ENCODE measurements at regions not wholly inside any gene's neighbourhood (a gene's known extent, or its start where the extent isn't known, plus 50 kb on each side); places are given as distances from the start of the nearest gene placed in this dataset.

GRCh38 chrX:38992441-38993096 lies 191.3 kb downstream of the MID1IP1 start:
- no peak for DNase-seq

- no peak for DNase-seq
These were observed 192.2 kb downstream of the MID1IP1 start for GRCh38 chrX:38993500-38993899.

GRCh38 chrX:38999099-38999498 lies 197.8 kb downstream of the MID1IP1 start:
- no peak for DNase-seq

GRCh38 chrX:38999967-39000745 lies 198.9 kb downstream of the MID1IP1 start:
- DNase-seq: no peak

- no peak for DNase-seq
These were observed 199.5 kb downstream of the MID1IP1 start for GRCh38 chrX:39000802-39001201.

GRCh38 chrX:39002466-39002865 lies 201.2 kb downstream of the MID1IP1 start:
- no peak for DNase-seq

GRCh38 chrX:39008549-39008948 lies 207.3 kb downstream of the MID1IP1 start:
- no peak for DNase-seq

- no peak for DNase-seq
These were observed 210.4 kb downstream of the MID1IP1 start for GRCh38 chrX:39011454-39012221.

GRCh38 chrX:39012621-39013111 lies 211.4 kb downstream of the MID1IP1 start:
- no peak for DNase-seq

- no peak for DNase-seq
These were observed 215.3 kb downstream of the MID1IP1 start for GRCh38 chrX:39016556-39016955.

GRCh38 chrX:39017077-39017476 lies 215.8 kb downstream of the MID1IP1 start:
- DNase-seq: no peak

- no peak for DNase-seq
These were observed 216.5 kb downstream of the MID1IP1 start for GRCh38 chrX:39017716-39018115.

- no peak for DNase-seq
These were observed 217.3 kb downstream of the MID1IP1 start for GRCh38 chrX:39018541-39018940.

- no peak for DNase-seq
These were observed 217.8 kb downstream of the MID1IP1 start for GRCh38 chrX:39019056-39019455.

GRCh38 chrX:39020051-39020669 lies 218.9 kb downstream of the MID1IP1 start:
- no peak for DNase-seq

- DNase-seq: no peak
These were observed 220.8 kb downstream of the MID1IP1 start for GRCh38 chrX:39022106-39022505.

- DNase-seq: no peak
These were observed 228.0 kb downstream of the MID1IP1 start for GRCh38 chrX:39029221-39029620.

GRCh38 chrX:39030636-39031035 lies 229.4 kb downstream of the MID1IP1 start:
- DNase-seq: no peak

- DNase-seq: no peak
These were observed 238.6 kb downstream of the MID1IP1 start for GRCh38 chrX:39039890-39040289.

- DNase-seq: no peak
These were observed 242.7 kb downstream of the MID1IP1 start for GRCh38 chrX:39043838-39044550.

- no peak for DNase-seq
These were observed 245.9 kb downstream of the MID1IP1 start for GRCh38 chrX:39047174-39047573.

GRCh38 chrX:39049975-39050374 lies 248.7 kb downstream of the MID1IP1 start:
- DNase-seq: no peak

All from T-helper 9 cell (primary cell).